ENCODE measurements at regions not wholly inside any gene's neighbourhood (a gene's known extent, or its start where the extent isn't known, plus 50 kb on each side); places are given as distances from the start of the nearest gene placed in this dataset.

GRCh38 chr12:16094437-16094836, 183.0 kb downstream of the SLC15A5 start:
- TF ChIP-seq POLR2AphosphoS5 (IDR thresholded peaks at IDR 0.05; ENCODE audit: low read depth, low read length) = no peak
- no peak for TF ChIP-seq USF2 (IDR thresholded peaks at IDR 0.05; ENCODE audit: low read length)
- no peak for TF ChIP-seq CHD2 (IDR thresholded peaks at IDR 0.05; ENCODE audit: low read length)
- no peak for TF ChIP-seq CTCF (IDR thresholded peaks at IDR 0.05; ENCODE audit: control extremely low read depth in 1 of 3, insufficient read depth in 1 of 3, low read depth in 1 of 3, low read length in 3 of 3)
- TF ChIP-seq TAF1 (IDR thresholded peaks at IDR 0.05; ENCODE audit: low read depth, low read length) = no peak
- no peak for TF ChIP-seq MAX (IDR thresholded peaks at IDR 0.05)
- no peak for TF ChIP-seq EZH2 (IDR thresholded peaks at IDR 0.05; ENCODE audit: low read depth, low read length, severe bottlenecking)
- TF ChIP-seq ATF3 (IDR thresholded peaks at IDR 0.05; ENCODE audit: insufficient read depth, low read depth, low read length) = no peak
- no peak for TF ChIP-seq CBX5 (IDR thresholded peaks at IDR 0.05; ENCODE audit: low read depth, low read length)
- TF ChIP-seq BRCA1 (IDR thresholded peaks at IDR 0.05; ENCODE audit: low read depth, low read length) = no peak
